Progenitor cell of endocrine pancreas (in vitro differentiated cells): ENCODE measurements at regions not wholly inside any gene's neighbourhood (a gene's known extent, or its start where the extent isn't known, plus 50 kb on each side); places are given as distances from the start of the nearest gene placed in this dataset.

Experiments
- DNase-seq: peaks from one replicate; pipeline ENCODE4 v3.0.0; 2021; ENCODE audit warnings: low spot score; ENCODE audit not compliant: unreplicated experiment
- H3K27ac Mint-ChIP-seq: 2 replicates; pipeline ENCODE4 v1.8.0; 2021; ENCODE audit warnings: mild to moderate bottlenecking, moderate library complexity, mixed read lengths
- H3K27me3 Mint-ChIP-seq: 2 replicates; pipeline ENCODE4 v1.8.0; 2021; ENCODE audit warnings: mixed read lengths
- H3K36me3 Mint-ChIP-seq: 2 replicates; pipeline ENCODE4 v1.8.0; 2022; ENCODE audit warnings: mixed read lengths; ENCODE audit not compliant: insufficient read depth
- H3K4me1 Mint-ChIP-seq: 2 replicates; pipeline ENCODE4 v1.8.0; 2021; ENCODE audit warnings: low read depth, mixed read lengths
- H3K4me3 Mint-ChIP-seq: 2 replicates; pipeline ENCODE4 v1.8.0; 2021; ENCODE audit warnings: low read depth, mild to moderate bottlenecking, moderate library complexity, mixed read lengths
- H3K9me3 Mint-ChIP-seq: 2 replicates; pipeline ENCODE4 v1.8.0; 2021; ENCODE audit warnings: low read depth, mixed read lengths
- CTCF ChIP-seq: fragments of 200-600 bp; sonication (generic); IDR thresholded peaks from one replicate; pipeline ENCODE4 v1.5.0; 2021; ENCODE audit warnings: antibody characterized with exemption, mild to moderate bottlenecking; ENCODE audit not compliant: unreplicated experiment

DNA sequence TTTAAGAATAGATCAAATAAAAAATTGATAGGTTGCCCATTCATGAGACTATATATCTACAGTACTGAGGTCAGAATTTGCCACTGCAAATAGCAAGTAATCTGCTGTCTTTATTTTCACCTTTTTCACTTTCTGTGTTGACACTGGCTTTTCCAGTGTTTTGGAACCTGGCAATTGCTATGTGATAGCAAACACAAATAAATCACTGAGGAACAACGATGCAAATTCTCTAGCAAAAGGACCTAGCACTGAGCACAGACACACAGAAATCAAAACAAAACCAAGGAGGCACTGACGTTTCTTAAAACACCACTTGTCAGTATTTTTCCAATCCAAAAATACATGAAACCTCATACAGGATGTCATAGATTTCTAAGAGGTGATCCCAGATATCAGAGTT, 210.7 kb downstream of the DHX15 start:
- Mint-ChIP-seq H3K36me3 (no peaks in the 10 kb centered on the region), H3K9me3 (no peaks in the 10 kb centered on the region), H3K27me3 (peaks cover 19% of the 10 kb centered on the region), H3K4me3 (no peak overlapping the region), H3K4me1 (peaks cover 22% of the 10 kb centered on the region), H3K27ac (no peak overlapping the region)
- no peak for DNase-seq
- no peak for TF ChIP-seq CTCF

DNA sequence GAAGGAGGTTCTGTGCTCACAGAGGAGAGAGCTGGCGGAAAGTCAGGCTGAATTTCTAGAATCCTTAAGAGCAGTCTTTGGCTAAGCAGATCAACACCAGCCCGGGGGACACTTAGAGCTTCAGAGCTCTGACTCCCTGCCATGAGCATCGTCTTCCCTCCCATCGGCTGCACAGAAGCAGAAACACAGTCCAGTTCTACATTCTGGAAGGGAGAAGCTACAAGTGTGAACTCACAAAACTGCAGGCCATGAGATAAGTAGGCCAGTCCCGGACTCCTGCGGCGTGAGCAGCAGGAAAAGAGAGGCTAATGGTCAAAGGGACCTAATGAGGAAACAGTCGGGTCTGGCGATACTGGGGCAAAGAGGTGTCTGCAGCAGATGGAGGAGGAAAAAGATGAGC, 211.5 kb downstream of the DHX15 start:
- no peak overlapping the region for H3K27ac Mint-ChIP-seq

DNA sequence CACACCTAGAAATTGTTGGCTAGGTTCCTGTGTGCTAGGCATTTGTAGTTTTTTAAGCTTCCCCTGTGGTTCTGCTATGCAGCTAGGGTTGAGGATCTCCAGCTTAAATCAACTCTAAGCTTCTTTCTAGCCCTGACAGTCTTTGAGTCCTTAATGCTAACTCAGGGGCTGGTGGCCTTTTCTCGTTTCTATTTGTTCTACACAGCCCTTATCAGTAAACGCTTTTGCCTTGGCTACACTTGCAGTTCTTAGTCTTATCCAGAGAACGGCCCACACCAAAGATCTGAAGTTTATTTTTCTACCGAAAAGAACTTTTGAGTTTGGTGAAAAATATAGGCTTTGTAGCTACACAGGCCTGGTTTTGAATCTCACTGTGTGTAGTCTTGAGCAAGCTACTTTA, 212.0 kb downstream of the DHX15 start:
- Mint-ChIP-seq H3K27ac (no peak overlapping the region), H3K9me3 (no peaks in the 10 kb centered on the region), H3K4me3 (no peak overlapping the region), H3K27me3 (peaks cover 23% of the 10 kb centered on the region), H3K36me3 (no peaks in the 10 kb centered on the region), H3K4me1 (peaks cover 22% of the 10 kb centered on the region)
- no peak for TF ChIP-seq CTCF
- DNase-seq = no peak

More for the DNA sequence above, 211.5 kb downstream of the DHX15 start:
- Mint-ChIP-seq H3K36me3 (no peaks in the 10 kb centered on the region), H3K9me3 (no peaks in the 10 kb centered on the region), H3K4me3 (no peak overlapping the region), H3K4me1 (peaks cover 22% of the 10 kb centered on the region), H3K27me3 (peaks cover 22% of the 10 kb centered on the region)
- DNase-seq = no peak
- TF ChIP-seq CTCF = no peak

GRCh38 chr4:24370421-24370820, 213.9 kb downstream of the DHX15 start:
- Mint-ChIP-seq H3K27ac (no peak overlapping the region), H3K4me1 (peaks cover 22% of the 10 kb centered on the region), H3K4me3 (no peak overlapping the region), H3K27me3 (peaks cover 12% of the 10 kb centered on the region), H3K9me3 (no peaks in the 10 kb centered on the region), H3K36me3 (no peaks in the 10 kb centered on the region)
- no peak for DNase-seq
- TF ChIP-seq CTCF = no peak

- H3K4me1 Mint-ChIP-seq = peaks cover 22% of the 10 kb centered on the region
- no peaks in the 10 kb centered on the region for H3K36me3 Mint-ChIP-seq
- no peak for DNase-seq
Observed at GRCh38 chr4:24369507-24370029, 214.8 kb downstream of the DHX15 start.

More at GRCh38 chr4:24369507-24370029, 214.8 kb downstream of the DHX15 start:
- no peak overlapping the region for H3K27ac Mint-ChIP-seq
- no peak overlapping the region for H3K4me3 Mint-ChIP-seq
- peaks cover 10% of the 10 kb centered on the region for H3K27me3 Mint-ChIP-seq
- no peak for TF ChIP-seq CTCF
- no peaks in the 10 kb centered on the region for H3K9me3 Mint-ChIP-seq
